OCI-LY3 (cell line): ENCODE measurements at regions not wholly inside any gene's neighbourhood (a gene's known extent, or its start where the extent isn't known, plus 50 kb on each side); places are given as distances from the start of the nearest gene placed in this dataset.

Source experiments
- EZH2phosphoT487 ChIP-seq: fragments of 200-600 bp; shearing (Covaris generic); IDR thresholded peaks from 2 replicates; pipeline ENCODE4 v1.6.1; 2018; ENCODE audit warnings: antibody characterized with exemption, mixed run types, low read depth
- TF ChIP-seq, protein P1 (sequence below): fragments of 200-600, 300-600 bp; sonication (generic); IDR thresholded peaks from 2 replicates; pipeline ENCODE4 v1.5.1; 2014; ENCODE audit warnings: antibody characterized with exemption, low read length, low read depth

DNA sequence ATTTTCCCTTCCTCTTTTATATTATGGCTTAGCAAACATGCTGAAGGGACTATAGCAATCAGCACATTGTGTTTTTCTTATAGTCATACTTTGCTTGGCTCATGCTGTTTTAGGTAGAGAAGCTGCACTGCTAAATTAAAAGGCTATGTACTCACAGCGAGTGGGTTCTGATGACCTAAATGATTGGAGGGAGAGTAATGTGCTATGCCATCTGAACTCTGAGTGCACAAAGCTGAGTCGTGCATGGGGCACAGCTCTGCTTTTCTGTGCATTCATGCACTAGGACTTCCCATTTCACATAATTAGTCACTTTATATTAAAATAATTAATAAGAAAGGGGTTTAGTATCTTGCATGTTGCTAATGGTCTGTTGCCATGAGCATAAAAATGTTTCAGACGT is 132.7 kb upstream of the ADGRL3 start:
- TF ChIP-seq, protein P1, sequence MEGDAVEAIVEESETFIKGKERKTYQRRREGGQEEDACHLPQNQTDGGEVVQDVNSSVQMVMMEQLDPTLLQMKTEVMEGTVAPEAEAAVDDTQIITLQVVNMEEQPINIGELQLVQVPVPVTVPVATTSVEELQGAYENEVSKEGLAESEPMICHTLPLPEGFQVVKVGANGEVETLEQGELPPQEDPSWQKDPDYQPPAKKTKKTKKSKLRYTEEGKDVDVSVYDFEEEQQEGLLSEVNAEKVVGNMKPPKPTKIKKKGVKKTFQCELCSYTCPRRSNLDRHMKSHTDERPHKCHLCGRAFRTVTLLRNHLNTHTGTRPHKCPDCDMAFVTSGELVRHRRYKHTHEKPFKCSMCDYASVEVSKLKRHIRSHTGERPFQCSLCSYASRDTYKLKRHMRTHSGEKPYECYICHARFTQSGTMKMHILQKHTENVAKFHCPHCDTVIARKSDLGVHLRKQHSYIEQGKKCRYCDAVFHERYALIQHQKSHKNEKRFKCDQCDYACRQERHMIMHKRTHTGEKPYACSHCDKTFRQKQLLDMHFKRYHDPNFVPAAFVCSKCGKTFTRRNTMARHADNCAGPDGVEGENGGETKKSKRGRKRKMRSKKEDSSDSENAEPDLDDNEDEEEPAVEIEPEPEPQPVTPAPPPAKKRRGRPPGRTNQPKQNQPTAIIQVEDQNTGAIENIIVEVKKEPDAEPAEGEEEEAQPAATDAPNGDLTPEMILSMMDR = no peak
- TF ChIP-seq EZH2phosphoT487 = no peak
